IMR-90 (cell line): ENCODE measurements at regions not wholly inside any gene's neighbourhood (a gene's known extent, or its start where the extent isn't known, plus 50 kb on each side); places are given as distances from the start of the nearest gene placed in this dataset.

Source experiments
- ATAC-seq: fragments of 200-7000 bp; cut with Tn5 transposase; 2 replicates; pipeline ENCODE4 v1.9.1; 2020; ENCODE audit warnings: low read depth, mild to moderate bottlenecking, moderate library complexity
- BruUV-seq: library from RNA; stranded (reverse); fragments of 400-500 nt; replicated peaks from 2 replicates; lab custom pipeline; 2021; lab: Mats Ljungman, UMichigan
- CTCF ChIA-PET: fragments of 300-600 bp; formaldehyde crosslinking; extraction: SDS; loops from one replicate; lab custom pipeline; 2021; ENCODE audit warnings: antibody characterized with exemption; lab: Yijun Ruan, JAX
- POLR2A ChIA-PET: fragments of 300-600 bp; sonication (Branson Sonifier 250); formaldehyde crosslinking; loops from one replicate; lab custom pipeline; 2022; ENCODE audit warnings: antibody characterized with exemption; ENCODE audit not compliant: unreplicated experiment; lab: Charles Lee
- DNase-seq: peaks from one replicate; pipeline ENCODE4 v3.0.0; 2013
- H2AFZ ChIP-seq: replicated peaks from 2 replicates; pipeline ENCODE3; 2013; ENCODE audit warnings: low read length, mild to moderate bottlenecking; ENCODE audit not compliant: poor library complexity
- H2AK5ac ChIP-seq: 2 replicates; pipeline ENCODE4 v1.6.1; 2013; ENCODE audit warnings: low read depth, low read length, inconsistent platforms
- H2AK9ac ChIP-seq: replicated peaks from 2 replicates; pipeline ENCODE3; 2013; ENCODE audit warnings: mild to moderate bottlenecking, low read depth, low read length, moderate library complexity; ENCODE audit not compliant: poor library complexity
- H2BK120ac ChIP-seq: 2 replicates; pipeline ENCODE4 v1.6.1; 2013; ENCODE audit warnings: low read depth, low read length, inconsistent platforms
- H2BK15ac ChIP-seq: 3 replicates; pipeline ENCODE4 v1.6.1; 2013; ENCODE audit warnings: low read depth, low read length, inconsistent platforms
- H2BK20ac ChIP-seq: 2 replicates; pipeline ENCODE4 v1.6.1; 2013; ENCODE audit warnings: low read depth, mild to moderate bottlenecking, inconsistent platforms, low read length, moderate library complexity
- H2BK5ac ChIP-seq: 2 replicates; pipeline ENCODE4 v1.6.1; 2013; ENCODE audit warnings: mild to moderate bottlenecking, low read depth, low read length, inconsistent platforms; ENCODE audit not compliant: poor library complexity, severe bottlenecking
- H3K14ac ChIP-seq: replicated peaks from 2 replicates; pipeline ENCODE4 v1.6.1; 2013; ENCODE audit warnings: low read depth, low read length, inconsistent platforms
- H3K18ac ChIP-seq: 2 replicates; pipeline ENCODE4 v1.6.1; 2013; ENCODE audit warnings: low read depth, low read length, control low read depth
- H3K23ac ChIP-seq: 2 replicates; pipeline ENCODE4 v1.6.1; 2013; ENCODE audit warnings: low read depth, low read length, inconsistent platforms
- H3K27ac ChIP-seq: 2 replicates; pipeline ENCODE4 v1.5.1; 2013; ENCODE audit warnings: mild to moderate bottlenecking, control low read depth, low read length; ENCODE audit not compliant: insufficient read depth
- H3K27me3 ChIP-seq: 2 replicates; pipeline ENCODE4 v1.6.1; 2013; ENCODE audit warnings: low read length; ENCODE audit not compliant: control insufficient read depth, insufficient read depth
- H3K36me3 ChIP-seq: 2 replicates; pipeline ENCODE4 v1.6.1; 2013; ENCODE audit warnings: low read length, mixed read lengths; ENCODE audit not compliant: control insufficient read depth, insufficient read depth
- H3K4ac ChIP-seq: 2 replicates; pipeline ENCODE4 v1.6.1; 2013; ENCODE audit warnings: low read depth, low read length, inconsistent platforms
- H3K4me1 ChIP-seq: 2 replicates; pipeline ENCODE4 v1.6.1; 2013; ENCODE audit warnings: low read length, mixed read lengths; ENCODE audit not compliant: control insufficient read depth, insufficient read depth
- H3K4me2 ChIP-seq: 2 replicates; pipeline ENCODE4 v1.6.1; 2013; ENCODE audit warnings: low read depth, mild to moderate bottlenecking, control low read depth, low read length, moderate library complexity
- H3K4me3 ChIP-seq: 2 replicates; pipeline ENCODE4 v1.5.1; 2013; ENCODE audit warnings: low read depth, mild to moderate bottlenecking, control low read depth, low read length, moderate library complexity; ENCODE audit not compliant: insufficient read depth
- H3K56ac ChIP-seq: 2 replicates; pipeline ENCODE4 v1.6.1; 2013; ENCODE audit warnings: low read length, inconsistent platforms; ENCODE audit not compliant: insufficient read depth; ENCODE audit errors: extremely low read depth
- H3K79me1 ChIP-seq, 2 experiments: 2 replicates each; pipeline ENCODE4 v1.6.1; 2013; ENCODE audit warnings: low read length in 2 of 2, inconsistent platforms in 1 of 2, low read depth in 1 of 2
- H3K9ac ChIP-seq: 2 replicates; pipeline ENCODE4 v1.6.1; 2013; ENCODE audit warnings: low read depth, low read length, control low read depth
- H3K9me1 ChIP-seq: 2 replicates; pipeline ENCODE4 v1.6.1; 2013; ENCODE audit warnings: low read length, inconsistent platforms; ENCODE audit not compliant: insufficient read depth
- H3K9me3 ChIP-seq: 2 replicates; pipeline ENCODE4 v1.6.1; 2013; ENCODE audit warnings: low read length; ENCODE audit not compliant: control insufficient read depth, insufficient read depth
- H4K20me1 ChIP-seq: 2 replicates; pipeline ENCODE4 v1.6.1; 2013; ENCODE audit warnings: low read length, inconsistent platforms; ENCODE audit not compliant: insufficient read depth
- H4K5ac ChIP-seq: 2 replicates; pipeline ENCODE4 v1.6.1; 2013; ENCODE audit warnings: mild to moderate bottlenecking, low read depth, low read length, control low read depth
- H4K8ac ChIP-seq, 2 experiments: 2 replicates each; pipeline ENCODE4 v1.6.1; 2013; ENCODE audit warnings: low read depth in 2 of 2, low read length in 2 of 2, control low read depth in 1 of 2, inconsistent platforms in 1 of 2
- H4K91ac ChIP-seq: 2 replicates; pipeline ENCODE4 v1.6.1; 2013; ENCODE audit warnings: low read depth, low read length, inconsistent platforms; ENCODE audit not compliant: insufficient read depth
- CEBPB ChIP-seq: IDR thresholded peaks from 2 replicates; pipeline ENCODE4 v1.6.1; 2012; ENCODE audit warnings: low read depth, low read length, improper control_type of control experiment
- CTCF ChIP-seq: conservative IDR thresholded peaks from 2 replicates; pipeline ENCODE4 v1.5.1; 2012; ENCODE audit warnings: mild to moderate bottlenecking, low read depth, low read length, improper control_type of control experiment
- MAFK ChIP-seq: IDR thresholded peaks from 2 replicates; pipeline ENCODE4 v1.6.1; 2012; ENCODE audit warnings: low read depth, low read length, improper control_type of control experiment
- MXI1 ChIP-seq: IDR thresholded peaks from 2 replicates; pipeline ENCODE4 v1.6.1; 2012; ENCODE audit warnings: low read depth, mild to moderate bottlenecking, low read length, moderate library complexity, borderline replicate concordance
- RCOR1 ChIP-seq: IDR thresholded peaks from 2 replicates; pipeline ENCODE4 v1.6.1; 2012; ENCODE audit warnings: mild to moderate bottlenecking, low read length, improper control_type of control experiment; ENCODE audit not compliant: insufficient replicate concordance
- RFX5 ChIP-seq: IDR thresholded peaks from 2 replicates; pipeline ENCODE4 v1.8.0; 2012; ENCODE audit warnings: low read depth, mild to moderate bottlenecking, low read length, moderate library complexity
- SMC3 ChIP-seq: fragments of 150-350 bp; IDR thresholded peaks from 2 replicates; pipeline ENCODE4 v1.6.1; 2016; ENCODE audit warnings: low read depth, mild to moderate bottlenecking, antibody characterized with exemption, low read length, moderate library complexity
- WGBS, 2 experiments: methylation state at CpG; one replicate each; pipeline versions ENCODE4 v1.1.5 to v1.1.7; 2013; ENCODE audit warnings: missing lambda C conversion rate in 2 of 2; ENCODE audit not compliant: insufficient read length in 1 of 2; ENCODE audit errors: extremely low coverage in 2 of 2; 5-methylcytosine and 5-hydroxymethylcytosine counted together
- dilution Hi-C: fragments of 300-500 bp; cut with HindIII; formaldehyde crosslinking; loops from one replicate; pipeline ENCODE4 v1.14.3; 2018; ENCODE audit warnings: low sequenced_read_pairs; ENCODE audit not compliant: unreplicated experiment
- in situ Hi-C: fragments of 300-500 bp; cut with MboI; formaldehyde crosslinking; loops from 3 replicates; pipeline ENCODE4 v1.14.3; 2019; ENCODE audit warnings: low sequenced_read_pairs, inconsistent platforms, mixed read lengths
- intact Hi-C: fragments of 100-400 bp; cut with micrococcal nuclease; formaldehyde crosslinking; loops from 2 replicates; pipeline ENCODE4 v1.10.0; 2022

DNA sequence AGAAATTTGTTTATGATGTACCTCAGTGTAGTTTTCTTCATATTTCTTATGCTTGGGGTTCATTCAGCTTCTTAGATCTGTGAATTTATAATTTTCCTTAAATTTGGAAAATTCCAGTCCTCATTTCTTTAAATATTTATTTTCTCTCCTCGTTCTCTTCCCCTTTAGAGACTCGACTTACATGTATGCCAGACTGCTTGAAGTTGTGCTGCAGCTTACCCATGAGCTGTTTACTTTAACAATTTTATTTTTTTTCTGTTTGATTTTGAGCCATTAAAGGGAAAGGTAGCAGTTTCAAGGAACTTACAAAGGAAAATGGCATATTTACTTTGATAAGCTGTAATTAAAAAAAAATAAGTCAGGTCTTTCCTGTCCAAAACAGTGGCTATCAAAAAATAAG, 123.0 kb upstream of the ZNF32 start:
- BruUV-seq: no TSS peak
- Histone ChIP-seq H3K4me2 (no peak overlapping the region), H3K27ac (no peak overlapping the region), H2AK5ac (no peak overlapping the region), H2AFZ (no peak overlapping the region), H3K9me3 (no peaks in the 10 kb centered on the region), H3K9me1 (no peaks in the 10 kb centered on the region), H4K5ac (no peak overlapping the region), H4K91ac (no peak overlapping the region), H2BK120ac (no peak overlapping the region), H3K56ac (no peak overlapping the region), H3K79me1 (no peaks in the 10 kb centered on the region), H3K4ac (no peak overlapping the region), H3K18ac (no peak overlapping the region), H3K4me1 (no peaks in the 10 kb centered on the region), H3K14ac (no peak overlapping the region), H3K9ac (no peak overlapping the region), H3K27me3 (no peaks in the 10 kb centered on the region; the same call in 1 of the 2 replicates), H3K36me3 (no peaks in the 10 kb centered on the region), H4K8ac (no peak overlapping the region), H2BK20ac (no peak overlapping the region), H2BK15ac (no peak overlapping the region), H2AK9ac (no peak overlapping the region), H3K23ac (no peak overlapping the region), H3K4me3 (no peak overlapping the region), H2BK5ac (no peak overlapping the region), H4K20me1 (no peaks in the 10 kb centered on the region)
- intact Hi-C loops: no loop called here
- dilution Hi-C loops: no loop called here
- POLR2A ChIA-PET: no interaction called here
- CTCF ChIA-PET: no interaction called here
- WGBS, 2 experiments: no CpG with 5 or more reads among the region's 2 CpGs
- in situ Hi-C loops: no loop called here
- TF ChIP-seq SMC3 (no peak), CTCF (no peak), MXI1 (no peak), CEBPB (no peak), RFX5 (no peak), RCOR1 (no peak), MAFK (no peak)
- no peak for DNase-seq
- no peak for ATAC-seq
